Suppressor macrophage (primary cell): ENCODE measurements at regions not wholly inside any gene's neighbourhood (a gene's known extent, or its start where the extent isn't known, plus 50 kb on each side); places are given as distances from the start of the nearest gene placed in this dataset.

Source experiments
- DNase-seq, 4 experiments: peaks; one replicate each; pipeline ENCODE4 v3.0.0-alpha.2; 2020 to 2022

DNA sequence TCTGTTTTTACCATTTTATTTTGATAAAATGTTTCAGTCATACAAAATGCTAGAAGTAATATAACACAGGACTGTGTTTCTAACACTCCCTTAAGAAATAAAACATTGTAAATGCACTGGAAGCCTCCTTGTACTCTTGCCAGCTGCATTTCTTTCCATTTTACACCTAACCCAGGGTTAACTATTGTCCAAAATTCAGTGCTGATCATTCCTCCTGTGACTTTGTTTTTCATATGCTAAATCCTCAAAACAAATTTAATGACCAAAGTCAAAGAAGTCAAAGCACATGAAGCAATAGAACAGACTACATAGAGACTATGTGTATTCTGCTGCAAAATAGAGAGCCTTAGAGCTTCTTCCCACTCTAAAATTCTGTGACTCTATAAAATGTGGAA lies 420.3 kb upstream of the PRICKLE1 start:
- DNase-seq = no peak

DNA sequence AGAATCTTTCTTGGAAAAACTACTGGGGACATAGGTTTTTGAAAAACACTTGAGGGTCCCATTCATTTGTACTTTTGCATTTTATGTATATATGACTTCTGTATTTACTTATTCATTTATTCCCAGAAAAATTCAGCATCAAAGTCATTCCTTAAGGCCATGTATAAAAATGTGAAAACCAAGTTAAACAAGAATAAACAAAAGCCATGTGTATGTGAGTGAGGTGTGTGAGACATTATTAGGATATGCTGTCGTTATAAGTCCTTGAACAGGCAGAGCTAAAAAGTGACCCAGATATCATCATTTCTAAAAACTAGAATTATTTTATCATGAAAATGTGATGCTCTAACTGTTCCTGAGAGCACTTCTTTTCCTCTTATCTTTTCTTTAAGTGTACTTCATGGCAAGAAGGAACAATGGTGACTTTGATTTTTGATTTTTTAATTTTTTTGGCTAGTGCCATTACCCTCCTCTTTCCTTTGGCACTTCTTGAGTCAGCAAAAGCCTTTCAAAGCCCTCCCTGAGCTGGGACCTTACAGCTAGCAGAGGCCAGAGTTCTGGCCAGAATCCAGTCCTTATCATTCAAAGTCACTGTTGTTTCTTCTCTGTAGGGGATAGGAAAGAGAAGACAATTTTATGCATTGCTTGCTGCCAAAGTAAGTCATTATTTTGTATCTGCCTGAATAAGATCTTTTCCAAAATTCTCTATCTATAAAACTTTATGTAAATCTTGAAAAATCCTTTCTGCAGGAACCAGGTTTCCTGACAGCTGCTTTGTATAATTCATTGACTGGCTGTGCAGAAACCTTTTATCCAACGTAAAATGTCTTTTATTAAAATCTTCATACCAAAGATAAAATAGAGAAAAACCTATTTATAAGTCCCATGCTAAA lies 419.7 kb upstream of the PRICKLE1 start:
- no peak for DNase-seq

DNA sequence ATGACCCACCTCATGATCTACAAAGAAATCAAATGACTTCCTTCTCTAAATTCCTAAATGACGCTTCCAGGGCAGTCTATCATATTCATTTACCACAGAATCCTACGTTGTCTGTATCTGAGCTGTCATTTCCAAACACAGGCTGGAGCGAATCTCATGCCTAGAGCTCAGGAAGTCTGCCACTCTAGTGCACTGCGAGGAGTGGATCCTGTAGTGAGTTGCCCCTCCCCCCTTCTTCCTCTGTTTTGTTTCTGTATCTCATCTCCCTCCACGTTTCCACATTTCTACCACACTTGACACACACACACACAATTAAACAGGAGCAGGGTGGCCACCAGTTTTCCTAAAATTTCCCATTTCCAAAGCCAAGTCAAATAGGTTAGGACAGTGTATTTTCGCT lies 415.4 kb upstream of the PRICKLE1 start:
- DNase-seq = no peak

DNA sequence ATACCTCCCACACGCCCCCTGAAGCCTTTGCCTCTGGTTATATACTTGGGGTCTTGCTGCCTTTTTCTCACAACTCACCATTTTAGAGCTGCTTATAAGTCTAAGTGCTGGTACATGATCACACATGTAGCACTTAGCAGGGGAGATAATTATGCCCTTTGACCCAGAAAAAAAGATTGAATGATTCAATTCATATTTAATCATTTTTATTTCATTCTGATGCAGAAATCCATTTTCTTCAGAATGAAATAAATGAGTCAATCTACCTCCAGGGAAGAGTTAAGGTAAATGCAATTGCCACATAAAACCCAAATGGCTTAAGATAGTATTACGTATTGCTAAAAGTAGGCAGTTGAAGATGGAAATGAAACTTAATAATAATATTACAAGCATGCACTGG lies 414.6 kb upstream of the PRICKLE1 start:
- no peak for DNase-seq

DNA sequence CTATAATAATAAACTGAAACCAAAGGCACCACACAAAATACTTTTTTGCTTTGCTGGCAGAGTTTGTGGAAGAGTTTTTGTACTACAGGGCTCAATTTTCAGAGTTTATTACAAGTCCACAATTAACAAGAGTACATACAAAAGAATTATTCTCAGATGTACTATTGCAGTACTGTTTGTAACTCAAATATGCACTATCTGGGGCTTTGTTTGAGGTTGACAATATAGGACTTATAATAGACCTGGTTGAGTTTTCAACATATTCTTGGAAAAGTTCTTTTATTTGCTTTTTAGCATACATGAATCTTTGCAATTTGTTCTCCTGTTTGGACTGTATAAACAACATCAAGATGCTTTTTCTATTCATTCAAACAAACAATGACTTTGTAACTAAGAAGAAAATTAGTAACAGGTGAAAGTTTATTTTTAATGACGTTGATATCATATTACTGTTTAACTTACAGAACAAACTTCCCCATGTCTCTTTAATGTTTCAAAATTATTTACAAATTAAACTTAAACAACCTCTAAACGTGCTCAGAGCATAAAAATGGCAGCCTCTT lies 407.4 kb upstream of the PRICKLE1 start:
- no peak for DNase-seq

DNA sequence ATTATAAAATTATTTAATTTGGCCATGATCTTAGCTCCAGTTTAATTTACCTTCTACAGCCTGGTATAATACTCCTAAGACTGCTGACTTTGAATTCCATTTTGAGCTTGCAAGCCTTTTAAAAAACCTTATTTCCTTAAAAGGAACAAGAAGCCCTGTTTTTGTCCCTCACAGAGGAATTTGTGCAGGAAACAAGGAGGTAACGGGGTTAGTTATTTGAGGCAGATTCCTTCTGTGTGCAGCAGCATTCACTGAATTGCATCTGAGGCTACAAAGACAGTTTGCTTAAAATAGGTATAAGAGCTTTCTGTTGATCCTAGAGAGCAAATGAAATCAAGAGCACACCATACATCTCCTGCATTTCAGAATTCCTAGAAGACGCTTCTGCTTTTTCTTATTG lies 403.3 kb upstream of the PRICKLE1 start:
- DNase-seq = no peak

DNA sequence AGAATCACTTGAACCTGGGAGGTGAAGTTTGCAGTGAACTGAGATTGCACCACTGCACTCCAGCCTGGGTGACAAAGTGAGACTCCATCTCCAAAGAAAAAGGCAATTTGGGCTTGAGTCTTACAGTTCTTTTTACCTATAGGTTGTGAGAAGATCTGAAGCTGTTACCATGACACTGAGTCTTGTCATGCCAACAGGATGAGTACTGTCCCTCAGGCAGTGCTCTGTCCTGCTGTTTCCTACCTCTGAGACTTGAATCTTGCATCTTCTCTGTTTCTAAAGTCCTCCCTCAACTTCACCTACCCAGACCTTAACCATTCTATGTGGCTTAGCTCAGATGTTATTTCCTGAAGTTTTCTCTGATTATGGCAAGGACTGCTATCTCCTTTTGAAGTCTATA lies 400.8 kb upstream of the PRICKLE1 start:
- DNase-seq = no peak

DNA sequence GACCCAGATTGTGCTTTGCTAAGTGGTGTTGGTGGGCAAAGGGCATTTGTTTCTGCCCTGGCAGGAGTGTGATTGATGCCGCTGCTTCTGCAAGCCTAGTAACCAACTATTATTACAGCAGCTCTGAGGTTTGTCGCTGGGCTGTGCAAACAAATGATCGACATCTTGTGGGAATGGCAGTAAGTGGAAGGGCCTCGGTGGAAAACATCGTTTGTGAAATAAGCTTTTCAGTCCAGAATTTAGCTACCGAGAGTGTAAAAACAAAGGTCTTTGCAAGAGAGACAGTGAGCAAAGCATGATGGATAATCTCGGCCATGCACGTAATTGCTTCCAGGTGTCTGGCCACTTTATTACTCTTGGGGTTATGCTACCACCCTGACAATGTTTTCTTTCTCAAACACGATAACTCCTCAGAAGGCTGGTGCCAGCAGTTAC lies 397.7 kb upstream of the PRICKLE1 start:
- no peak for DNase-seq

DNA sequence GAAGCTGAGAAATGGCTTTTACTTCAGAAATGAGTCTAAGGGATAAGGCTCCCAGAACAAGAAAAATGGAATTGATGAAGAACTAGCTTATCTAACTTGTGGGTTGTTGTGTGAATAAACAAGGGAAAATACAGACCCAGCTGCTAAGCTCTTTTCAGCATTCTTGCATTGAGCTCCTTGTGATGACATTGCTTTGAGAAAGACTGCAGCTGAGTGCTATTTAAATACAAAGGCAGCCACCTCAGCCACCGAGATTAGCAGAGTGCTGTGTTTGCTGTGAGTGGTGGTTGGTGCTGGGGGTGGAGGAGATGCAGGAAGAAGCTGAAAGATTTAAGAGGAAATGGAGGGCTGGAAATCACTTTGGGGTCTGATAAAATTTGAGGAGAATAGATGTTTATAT lies 396.0 kb upstream of the PRICKLE1 start:
- DNase-seq = no peak

DNA sequence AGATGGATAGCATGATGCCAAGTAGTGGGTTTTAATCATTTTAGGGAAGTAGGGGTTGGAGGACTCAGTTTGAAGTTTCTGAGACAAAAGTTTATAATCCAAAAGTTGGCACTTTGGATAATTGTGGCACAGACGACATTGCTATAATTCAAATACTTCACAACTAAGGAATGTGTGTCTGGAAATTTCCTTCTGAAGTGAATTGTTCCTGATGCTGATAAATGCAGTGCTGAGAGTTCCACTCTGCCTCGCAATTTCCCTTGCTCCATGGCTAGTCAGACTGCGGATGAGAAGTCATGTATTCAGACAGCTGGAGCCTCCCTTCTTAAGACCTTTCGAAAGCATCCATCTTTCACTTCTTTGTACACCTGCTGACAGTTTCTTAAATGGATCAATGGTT lies 393.3 kb upstream of the PRICKLE1 start:
- no peak for DNase-seq

DNA sequence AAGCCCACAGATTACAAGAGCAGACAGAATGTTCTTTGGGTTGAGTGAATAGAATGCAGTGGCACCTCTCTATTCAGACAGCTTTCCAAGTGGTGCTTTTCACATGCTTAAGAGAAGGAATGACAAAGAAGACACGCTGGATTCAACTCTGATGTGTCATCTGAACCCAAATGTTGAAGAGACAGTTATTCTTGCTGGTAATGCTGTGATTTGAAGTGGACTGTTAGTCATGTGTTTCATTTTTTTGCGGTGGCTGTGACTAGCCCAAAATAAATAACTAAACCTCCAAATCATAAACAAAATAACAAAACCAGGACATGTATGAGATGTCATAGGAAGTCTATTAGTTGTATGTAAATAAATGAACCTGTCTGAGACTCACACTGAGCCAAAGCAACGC lies 391.8 kb upstream of the PRICKLE1 start:
- DNase-seq = no peak

DNA sequence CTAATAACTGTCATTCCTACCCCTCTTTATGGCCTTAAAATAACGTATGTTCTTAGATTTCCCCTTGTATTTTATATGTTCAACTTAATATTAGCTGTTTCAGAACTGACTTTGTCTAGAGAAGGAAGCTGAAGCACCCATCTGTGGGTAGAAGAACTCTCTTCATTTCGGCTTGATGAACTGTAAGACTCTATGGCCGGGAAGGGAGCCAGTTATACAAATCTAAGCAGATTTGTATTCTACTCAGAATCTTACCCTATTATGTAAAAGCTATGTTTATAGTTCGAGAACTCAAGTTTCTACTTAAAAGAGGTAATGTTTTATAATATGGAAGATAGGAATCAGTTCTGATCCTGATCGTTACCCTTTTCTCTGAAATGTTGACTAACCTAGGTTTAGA lies 390.9 kb upstream of the PRICKLE1 start:
- no peak for DNase-seq

DNA sequence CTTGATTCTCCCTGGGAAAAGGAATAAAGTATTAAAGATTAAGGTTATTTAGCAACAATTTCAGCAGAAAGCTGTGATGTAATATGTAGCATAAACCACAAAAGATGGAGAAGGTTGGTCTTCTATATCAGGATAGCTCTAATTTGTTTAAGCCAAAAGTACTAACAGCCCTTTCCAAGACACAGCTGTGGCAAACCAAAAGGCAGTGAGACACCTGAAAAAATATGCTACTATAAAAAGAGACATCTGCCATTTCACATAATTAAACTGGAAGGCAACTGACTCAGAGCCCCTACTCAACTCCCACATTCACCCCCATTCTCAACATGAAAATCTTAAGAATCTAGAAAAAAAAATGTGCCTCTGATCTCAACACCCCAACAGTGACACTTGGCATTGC lies 390.2 kb upstream of the PRICKLE1 start:
- DNase-seq = no peak

DNA sequence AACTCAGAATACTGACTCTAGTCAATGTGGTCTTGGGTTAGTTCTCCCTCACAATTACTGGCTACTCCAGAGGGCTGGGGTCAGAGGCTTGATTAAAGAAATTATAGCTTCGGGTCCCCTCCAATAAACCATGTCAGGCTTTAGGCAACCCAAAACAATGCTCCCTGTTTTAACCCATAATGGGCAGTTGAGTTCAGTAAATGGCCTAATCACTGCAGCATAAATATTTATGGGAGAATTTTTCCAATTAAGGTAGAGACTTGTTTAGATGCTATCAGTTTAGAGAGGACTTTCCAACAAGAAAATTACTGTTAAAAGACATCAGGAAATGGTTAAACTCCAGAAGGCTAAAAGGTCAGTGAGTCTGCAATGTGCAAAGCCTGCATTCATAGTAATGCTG lies 389.2 kb upstream of the PRICKLE1 start:
- DNase-seq = no peak

DNA sequence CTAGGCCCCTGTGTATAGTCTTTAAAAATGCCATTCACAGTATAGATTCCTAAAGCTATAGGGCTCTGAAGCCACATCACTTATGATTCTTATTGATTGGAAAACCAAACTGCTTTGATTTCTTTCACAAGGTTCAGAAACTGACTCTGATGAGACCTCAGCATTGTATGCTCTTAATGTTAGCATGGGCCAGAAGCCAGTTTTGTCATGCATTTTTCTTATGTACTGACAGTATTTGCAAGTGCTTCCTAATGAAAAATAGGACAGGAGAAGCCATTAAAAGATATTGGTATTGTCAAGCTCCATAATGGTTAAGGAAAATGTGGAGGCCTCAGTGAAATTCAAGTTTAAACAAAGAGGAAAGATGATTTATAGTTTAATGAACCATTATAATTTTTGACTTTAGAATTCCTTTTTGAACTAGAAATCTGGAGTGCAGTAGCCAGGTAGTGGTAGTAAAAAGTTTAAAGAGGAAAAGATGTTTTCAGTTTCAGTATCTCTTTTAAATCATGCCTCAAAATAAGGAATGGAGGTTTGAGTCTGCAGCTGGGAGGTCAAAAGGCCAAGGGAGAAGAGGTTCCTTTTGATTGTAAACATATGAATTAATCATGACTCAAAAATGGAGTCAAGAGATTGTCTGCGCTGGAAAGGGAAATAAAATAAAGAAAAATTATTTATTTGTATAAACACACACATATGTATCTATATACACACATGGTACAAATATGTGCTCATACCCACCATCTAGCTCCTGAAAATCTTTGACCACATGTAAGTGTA lies 388.1 kb upstream of the PRICKLE1 start:
- no peak for DNase-seq

DNA sequence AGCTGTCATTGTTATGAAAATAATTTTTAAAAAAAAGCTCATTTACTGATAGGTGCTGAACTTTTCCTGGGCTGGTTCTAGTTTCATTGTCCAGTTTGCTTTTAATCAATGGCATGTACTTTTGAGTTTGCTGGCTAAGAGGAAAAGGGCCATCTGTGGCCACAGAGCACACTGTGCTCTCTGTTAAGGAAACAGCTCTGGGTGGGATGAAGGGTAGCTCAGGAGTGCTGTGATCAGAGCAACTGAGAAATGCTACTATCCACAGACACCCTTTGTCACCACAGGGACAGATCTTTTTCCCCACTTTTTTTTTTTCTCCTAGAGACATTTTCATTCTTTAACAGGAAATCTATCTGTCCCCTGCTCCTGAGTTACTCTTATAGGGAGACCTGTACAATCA lies 387.1 kb upstream of the PRICKLE1 start:
- no peak for DNase-seq

DNA sequence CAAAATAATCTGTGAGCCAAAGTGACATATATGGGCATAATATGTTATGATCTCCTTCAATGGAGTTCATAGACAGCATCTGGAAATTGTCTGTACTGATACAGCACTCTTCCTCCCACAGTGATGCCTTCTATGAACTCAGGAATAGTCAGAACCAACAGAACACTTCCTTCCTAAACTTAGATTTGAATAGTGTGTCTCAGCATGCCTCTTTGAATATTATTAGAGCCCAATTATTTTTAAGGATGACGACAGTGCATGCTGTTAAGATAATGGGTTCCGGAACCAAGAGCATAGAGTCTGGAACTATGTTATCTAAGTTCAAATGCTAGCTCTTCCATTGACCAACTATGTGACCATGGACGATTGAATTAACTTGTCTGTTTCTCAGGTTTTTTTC lies 386.6 kb upstream of the PRICKLE1 start:
- DNase-seq = no peak

DNA sequence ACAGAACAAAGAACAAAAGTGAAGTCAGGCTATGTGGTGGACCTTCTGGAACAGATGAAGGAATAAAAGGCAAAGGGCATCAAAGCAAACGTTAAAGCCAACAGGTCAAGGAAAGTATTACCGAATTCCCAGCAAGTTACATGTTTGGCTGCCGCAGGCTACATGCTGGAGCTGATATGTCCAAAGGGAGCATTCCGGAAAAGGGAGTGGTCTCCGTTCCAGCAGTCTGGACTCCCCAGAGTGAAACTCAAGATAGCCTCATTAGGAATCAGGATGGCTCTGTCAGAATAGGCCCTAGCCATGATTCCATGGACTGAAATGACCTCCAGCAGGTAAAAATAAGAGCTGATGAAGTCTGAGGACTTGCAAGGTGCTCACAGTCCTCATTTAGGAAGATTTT lies 379.8 kb upstream of the PRICKLE1 start:
- no peak for DNase-seq

DNA sequence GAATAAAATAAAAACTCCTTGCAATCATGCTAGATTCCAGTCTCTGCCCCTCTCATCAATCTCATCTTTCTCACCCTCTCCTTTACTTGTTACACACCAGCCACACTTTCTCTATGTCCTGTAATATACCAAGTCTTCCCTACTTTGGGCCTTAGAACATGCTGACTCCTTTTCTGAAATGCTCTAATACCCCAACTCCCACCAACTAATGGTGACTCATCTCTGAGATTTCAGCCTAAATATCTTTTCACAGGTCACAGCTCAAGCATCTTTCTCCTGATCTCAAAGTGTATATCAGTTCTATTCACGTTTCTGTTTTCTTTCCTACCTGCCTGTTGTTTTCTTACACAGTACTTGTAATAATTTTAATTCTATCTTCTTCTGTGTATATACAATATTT lies 378.9 kb upstream of the PRICKLE1 start:
- no peak for DNase-seq

DNA sequence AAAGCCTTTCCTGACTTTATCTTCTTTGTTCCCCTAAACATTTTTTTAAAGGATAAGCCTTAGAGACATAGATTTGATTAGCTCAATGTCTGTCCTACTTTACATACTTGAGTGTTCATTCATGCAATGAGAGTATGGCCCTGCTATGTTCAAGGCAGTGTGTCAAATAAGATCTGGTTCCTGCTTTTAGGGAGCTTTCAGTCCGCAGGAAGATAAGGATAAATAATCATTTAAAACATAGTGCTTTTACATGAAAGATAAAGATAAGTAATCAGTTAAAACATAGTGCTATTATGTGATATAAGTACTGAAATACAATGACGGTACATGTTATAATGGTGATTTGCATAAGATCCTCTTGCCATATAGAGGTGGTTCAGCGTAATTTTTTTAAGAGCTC lies 378.3 kb upstream of the PRICKLE1 start:
- no peak for DNase-seq

DNA sequence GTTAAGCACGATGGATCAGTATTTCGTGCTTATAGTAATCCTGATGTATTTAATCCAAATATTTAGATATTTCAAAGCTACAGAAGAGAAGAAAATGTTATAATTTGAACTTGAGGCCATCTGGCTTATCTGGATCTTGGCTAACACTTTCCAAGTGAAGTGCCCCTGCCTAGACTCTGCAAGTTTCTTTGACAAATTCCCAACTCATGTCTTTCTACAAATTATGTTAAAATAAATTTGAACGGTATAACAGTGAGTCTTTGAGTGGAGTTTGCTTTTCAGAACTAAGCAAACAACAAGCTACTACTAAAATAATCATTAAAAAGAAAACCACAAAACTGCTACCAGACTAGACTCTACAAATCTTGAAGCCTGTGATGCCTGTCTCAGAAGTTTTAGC lies 374.4 kb upstream of the PRICKLE1 start:
- DNase-seq = no peak

DNA sequence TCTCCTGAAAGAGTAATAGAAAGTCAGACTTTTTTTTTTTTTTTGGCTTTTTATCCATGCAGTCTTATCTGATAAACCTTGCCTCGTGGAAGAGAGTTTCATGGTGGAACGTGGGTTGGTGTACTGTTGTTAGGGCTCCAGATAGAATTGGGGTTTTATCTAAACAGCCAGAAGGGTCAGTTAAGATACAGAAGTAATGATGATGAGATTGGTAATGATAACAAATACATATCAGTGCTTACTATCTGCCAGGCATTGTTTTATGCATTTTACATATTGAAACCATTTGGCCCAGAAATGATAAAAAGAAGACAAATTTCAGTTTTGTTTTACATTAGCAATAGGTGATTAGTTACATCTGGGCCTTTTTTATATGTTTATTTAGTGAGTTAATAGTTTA lies 372.8 kb upstream of the PRICKLE1 start:
- DNase-seq = no peak

DNA sequence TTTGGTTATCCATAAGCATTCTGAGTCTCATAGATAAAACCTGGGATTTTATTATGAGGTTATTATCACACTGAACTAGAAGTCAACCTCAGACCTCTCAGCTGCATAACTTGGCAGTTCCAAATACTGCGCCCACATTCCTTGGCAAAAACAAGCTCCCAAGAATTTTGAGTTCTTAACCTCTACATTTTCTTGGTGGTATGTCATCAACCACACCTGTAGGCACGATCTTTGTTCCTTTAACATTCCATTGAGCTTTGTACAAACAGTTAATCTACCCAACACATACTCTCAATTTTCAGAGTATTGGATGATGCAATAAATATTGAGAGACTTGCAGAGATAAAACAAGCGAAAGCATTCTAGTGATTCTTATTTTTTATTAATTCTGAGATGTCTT lies 371.8 kb upstream of the PRICKLE1 start:
- DNase-seq = no peak

DNA sequence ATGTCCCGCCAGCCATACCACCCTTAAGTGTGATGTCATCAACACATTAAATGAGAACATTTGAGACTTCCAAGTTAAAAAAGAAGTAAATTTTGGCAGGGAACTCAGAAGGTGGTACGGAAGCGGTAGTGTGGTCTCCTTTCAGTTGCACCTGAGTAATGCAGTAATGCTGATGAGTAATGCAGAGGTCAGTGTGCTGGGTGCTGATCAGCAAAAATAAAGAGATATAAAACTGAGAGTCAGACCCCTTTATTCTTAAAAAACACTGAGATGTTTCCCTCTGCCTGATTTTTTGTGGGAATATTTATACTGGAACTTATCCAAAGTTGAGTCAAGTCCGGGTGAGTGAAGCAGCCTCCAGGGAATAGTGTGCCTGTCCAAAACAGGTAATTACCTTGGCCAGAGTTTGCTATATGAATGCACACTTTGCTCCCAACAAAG lies 370.6 kb upstream of the PRICKLE1 start:
- no peak for DNase-seq
